ENCODE measurements at regions not wholly inside any gene's neighbourhood (a gene's known extent, or its start where the extent isn't known, plus 50 kb on each side); places are given as distances from the start of the nearest gene placed in this dataset.
"Not testable (repeated sequence)": the region's sequence is repeated elsewhere in the genome, so short reads cannot be mapped to it uniquely, and the experiment has no call there.

GRCh38 chr3:19825193-19825592, 108.8 kb downstream of the EFHB start:
- DNase-seq: no peak

GRCh38 chr3:19822805-19823204, 111.2 kb downstream of the EFHB start:
- no peak for DNase-seq

- DNase-seq: no peak
Observed at GRCh38 chr3:19816631-19817030, 117.4 kb downstream of the EFHB start.

GRCh38 chr3:19815805-19816204, 118.2 kb downstream of the EFHB start:
- DNase-seq: no peak

GRCh38 chr3:19813743-19814142, 120.3 kb downstream of the EFHB start:
- not testable (repeated sequence) for DNase-seq

GRCh38 chr3:19811689-19812088, 122.3 kb downstream of the EFHB start:
- no peak for DNase-seq

- DNase-seq: no peak
Observed at GRCh38 chr3:19808834-19809233, 125.2 kb downstream of the EFHB start.

- DNase-seq: no peak
Observed at GRCh38 chr3:19799887-19800286, 134.1 kb downstream of the EFHB start.

GRCh38 chr3:19799115-19799514, 134.9 kb downstream of the EFHB start:
- DNase-seq: no peak

GRCh38 chr3:19798324-19798723, 135.7 kb downstream of the EFHB start:
- DNase-seq: no peak

- no peak for DNase-seq
Observed at GRCh38 chr3:19792388-19792787, 141.6 kb downstream of the EFHB start.

GRCh38 chr3:19775765-19776164, 158.3 kb downstream of the EFHB start:
- no peak for DNase-seq

GRCh38 chr3:19769694-19770093, 164.3 kb downstream of the EFHB start:
- DNase-seq: no peak

- no peak for DNase-seq
Observed at GRCh38 chr3:19765954-19766353, 168.1 kb downstream of the EFHB start.

GRCh38 chr3:19757773-19758172, 176.2 kb downstream of the EFHB start:
- peak; percentile 1 for DNase-seq

GRCh38 chr3:19749448-19750017, 184.5 kb downstream of the EFHB start:
- DNase-seq: no peak

GRCh38 chr3:19748782-19749447, 185.1 kb downstream of the EFHB start:
- DNase-seq: no peak

GRCh38 chr3:19744047-19744446, 190.0 kb downstream of the EFHB start:
- no peak for DNase-seq

- DNase-seq: no peak
Observed at GRCh38 chr3:19742935-19743334, 191.1 kb downstream of the EFHB start.

GRCh38 chr3:19739504-19739903, 194.5 kb downstream of the EFHB start:
- no peak for DNase-seq

GRCh38 chr3:19738846-19739245, 195.2 kb downstream of the EFHB start:
- DNase-seq: no peak

GRCh38 chr3:19735111-19735510, 198.9 kb downstream of the EFHB start:
- no peak for DNase-seq

- DNase-seq: no peak
Observed at GRCh38 chr3:19734453-19734852, 199.6 kb downstream of the EFHB start.

GRCh38 chr3:19725000-19725399, 209.0 kb downstream of the EFHB start:
- no peak for DNase-seq

GRCh38 chr3:19717736-19718135, 216.3 kb downstream of the EFHB start:
- no peak for DNase-seq

Data from fibroblast of skin of right quadriceps (primary cell).